ENCODE measurements at regions not wholly inside any gene's neighbourhood (a gene's known extent, or its start where the extent isn't known, plus 50 kb on each side); places are given as distances from the start of the nearest gene placed in this dataset.
"Not testable (repeated sequence)": the region's sequence is repeated elsewhere in the genome, so short reads cannot be mapped to it uniquely, and the experiment has no call there.

DNA sequence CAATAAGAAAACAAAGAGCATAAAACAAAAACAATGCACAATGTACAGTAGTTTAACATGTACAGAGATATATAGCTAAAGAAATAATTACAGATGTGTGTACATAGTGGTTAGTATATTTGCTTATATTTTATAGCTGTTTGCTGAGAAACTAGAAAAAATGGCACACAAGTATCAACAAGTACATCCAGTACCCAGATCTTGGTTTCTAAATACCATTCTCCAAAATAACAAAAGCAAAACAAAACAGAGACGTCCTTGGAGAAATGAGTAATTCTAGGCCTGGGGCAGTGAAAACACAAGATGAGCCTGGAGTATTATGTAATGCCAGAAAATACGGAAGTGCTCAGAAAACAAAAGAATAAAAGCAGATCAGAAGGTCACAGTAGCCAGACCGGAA is 189.6 kb downstream of the TMEM47 start (continued):
- TF ChIP-seq ELF1 (IDR thresholded peaks at IDR 0.05; ENCODE audit: borderline replicate concordance, low read depth), result no peak
- TF ChIP-seq ZFX (IDR thresholded peaks at IDR 0.05), result no peak
- TF ChIP-seq YY1 (IDR thresholded peaks at IDR 0.05; ENCODE audit: extremely low read depth, insufficient replicate concordance, low read depth, low read length), result no peak
- no peak for TF ChIP-seq SRF (IDR thresholded peaks at IDR 0.05; ENCODE audit: low read depth)
- no peak for TF ChIP-seq POLR2A (IDR thresholded peaks at IDR 0.05; ENCODE audit: borderline replicate concordance, extremely low read depth, insufficient read depth, insufficient read length)
- no peak for TF ChIP-seq RAD21 (IDR thresholded peaks at IDR 0.05; ENCODE audit: low read depth)

DNA sequence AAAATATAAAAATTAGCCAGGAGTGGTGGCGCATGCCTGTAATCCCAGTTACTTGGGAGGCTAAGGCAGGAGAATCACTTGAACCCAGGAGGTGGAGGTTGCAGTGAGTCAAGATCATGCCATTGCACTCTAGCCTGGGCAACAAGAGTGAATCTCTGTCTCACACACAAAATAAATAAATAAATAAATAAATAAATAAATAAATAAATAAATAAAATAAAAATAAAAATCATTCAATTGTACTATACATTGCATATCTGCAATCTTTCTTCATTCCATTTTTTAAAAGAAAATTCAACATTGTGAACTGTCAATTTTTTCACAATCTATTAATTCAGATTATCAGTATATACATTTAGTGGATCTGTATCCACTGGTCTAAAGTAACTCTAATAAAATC is 193.9 kb downstream of the TMEM47 start:
- H3K4me1 ChIP-seq (ENCODE audit: control insufficient read depth in 1 of 2, insufficient read depth in 2 of 2, low read length in 2 of 2); DNase-seq (ENCODE audit: low read depth, low spot score); ATAC-seq; RAD21 ChIA-PET (ENCODE audit: low non-redundant PET in 1 of 2, low total read pairs in 2 of 2, uncharacterized antibody in 2 of 2, unreplicated experiment in 2 of 2); H3K9me2 ChIP-seq (ENCODE audit: insufficient read depth); H3K27me3 ChIP-seq (ENCODE audit: insufficient read depth, low read length); CTCF ChIA-PET; H3K4me2 ChIP-seq (ENCODE audit: low read length); H4K20me1 ChIP-seq (ENCODE audit: insufficient read depth); H3K9me3 ChIP-seq (ENCODE audit: control insufficient read depth in 1 of 2, insufficient read depth in 1 of 2, low read depth in 1 of 2, low read length in 2 of 2); H3K4me3 ChIP-seq (replicated peaks in 1 of 2; ENCODE audit: low read depth in 1 of 2, low read length in 2 of 2); H3K27ac ChIP-seq (ENCODE audit: low read depth, low read length); H3K79me2 ChIP-seq (ENCODE audit: insufficient read depth, low read length); H3K36me3 ChIP-seq (ENCODE audit: control insufficient read depth in 1 of 2, insufficient read depth in 2 of 2, low read length in 2 of 2); BruUV-seq (replicated peaks); H2AFZ ChIP-seq (ENCODE audit: low read depth, low read length, poor library complexity, severe bottlenecking); H3K9ac ChIP-seq (ENCODE audit: low read length); intact Hi-C loops (cut with micrococcal nuclease); POLR2A ChIA-PET: not testable (repeated sequence)

- H4K20me1 ChIP-seq (ENCODE audit: insufficient read depth); H3K4me1 ChIP-seq (ENCODE audit: control insufficient read depth in 1 of 2, insufficient read depth in 2 of 2, low read length in 2 of 2); intact Hi-C loops (cut with micrococcal nuclease); H3K79me2 ChIP-seq (ENCODE audit: insufficient read depth, low read length); ATAC-seq; POLR2A ChIA-PET; CTCF ChIA-PET; H3K27me3 ChIP-seq (ENCODE audit: insufficient read depth, low read length); RAD21 ChIA-PET (ENCODE audit: low non-redundant PET in 1 of 2, low total read pairs in 2 of 2, uncharacterized antibody in 2 of 2, unreplicated experiment in 2 of 2); H3K4me2 ChIP-seq (ENCODE audit: low read length); DNase-seq (ENCODE audit: low read depth, low spot score); H3K9me2 ChIP-seq (ENCODE audit: insufficient read depth); H3K4me3 ChIP-seq (replicated peaks in 1 of 2; ENCODE audit: low read depth in 1 of 2, low read length in 2 of 2); BruUV-seq (replicated peaks); H3K9me3 ChIP-seq (ENCODE audit: control insufficient read depth in 1 of 2, insufficient read depth in 1 of 2, low read depth in 1 of 2, low read length in 2 of 2); H2AFZ ChIP-seq (ENCODE audit: low read depth, low read length, poor library complexity, severe bottlenecking); H3K36me3 ChIP-seq (ENCODE audit: control insufficient read depth in 1 of 2, insufficient read depth in 2 of 2, low read length in 2 of 2); H3K27ac ChIP-seq (ENCODE audit: low read depth, low read length); H3K9ac ChIP-seq (ENCODE audit: low read length): not testable (repeated sequence)
Measured at GRCh38 chrX:34457850-34458249, 199.2 kb downstream of the TMEM47 start.

Measured in HCT116 (cell line).